GM12878 (cell line): ENCODE measurements at regions not wholly inside any gene's neighbourhood (a gene's known extent, or its start where the extent isn't known, plus 50 kb on each side); places are given as distances from the start of the nearest gene placed in this dataset.

ENCODE experiments used
- ATAC-seq: fragments of 200-7000 bp; cut with Tn5 transposase; 3 replicates; pipeline ENCODE4 v1.9.1; 2020; ENCODE audit warnings: mild to moderate bottlenecking, moderate library complexity
- BruUV-seq: library from RNA; stranded (reverse); fragments of 400-500 nt; replicated peaks from 2 replicates; lab custom pipeline; 2021; lab: Mats Ljungman, UMichigan
- CTCF ChIA-PET: fragments of 300-600 bp; sonication (Branson Sonifier 250); formaldehyde crosslinking; extraction: SDS; loops from one replicate; lab custom pipeline; 2021; ENCODE audit warnings: inconsistent platforms; lab: Yijun Ruan, JAX
- POLR2A ChIA-PET: fragments of 350-600 bp; formaldehyde crosslinking; extraction: SDS; loops from one replicate; lab custom pipeline; 2021; ENCODE audit warnings: inconsistent platforms; lab: Charles Lee
- RAD21 ChIA-PET: fragments of 300-600 bp; sonication (Branson Sonifier 250); formaldehyde crosslinking; loops from one replicate; lab custom pipeline; 2023; ENCODE audit warnings: antibody characterized with exemption; ENCODE audit not compliant: unreplicated experiment; lab: Charles Lee
- SMC1A ChIA-PET: fragments of 300-600 bp; sonication (Branson Sonifier 250); formaldehyde crosslinking; loops from one replicate; lab custom pipeline; 2023; ENCODE audit not compliant: unreplicated experiment, uncharacterized antibody; lab: Charles Lee
- DNase-seq: peaks from one replicate; pipeline ENCODE4 v3.0.0-alpha.2; 2011; ENCODE audit warnings: low read depth, low spot score
- FAIRE-seq: peaks from 3 replicates; lab custom pipeline; 2011; peaks lifted over from hg19 to GRCh38; lab: Jason Lieb, UNC
- H2AFZ ChIP-seq: 2 replicates; pipeline ENCODE4 v1.6.0; 2011; ENCODE audit warnings: low read depth, low read length, control low read depth; ENCODE audit not compliant: control insufficient read depth
- H3K27ac ChIP-seq: 2 replicates; pipeline ENCODE4 v1.5.1; 2011; ENCODE audit warnings: control low read depth; ENCODE audit not compliant: control insufficient read depth, insufficient read depth
- H3K27me3 ChIP-seq, 2 experiments: replicated peaks in 1 of 2; 2 replicates each; pipeline versions ENCODE4 v1.6.0 to v1.6.1; 2011; ENCODE audit warnings: low read length in 1 of 2; ENCODE audit not compliant: control insufficient read depth in 2 of 2, insufficient read depth in 2 of 2
- H3K36me3 ChIP-seq, 2 experiments: 2 replicates each; pipeline ENCODE4 v1.5.1; 2011; ENCODE audit warnings: low read length in 1 of 2; ENCODE audit not compliant: control insufficient read depth in 2 of 2, insufficient read depth in 2 of 2
- H3K4me1 ChIP-seq: 2 replicates; pipeline ENCODE4 v1.6.1; 2011; ENCODE audit warnings: mild to moderate bottlenecking, low read length, moderate library complexity, mixed read lengths; ENCODE audit not compliant: control insufficient read depth, insufficient read depth
- H3K4me2 ChIP-seq: 2 replicates; pipeline ENCODE4 v1.6.0; 2011; ENCODE audit warnings: control low read depth; ENCODE audit not compliant: control insufficient read depth, insufficient read depth
- H3K4me3 ChIP-seq: fragments of 200-600 bp; sonication (generic); 2 replicates; pipeline ENCODE4 v1.5.1; 2016
- H3K79me2 ChIP-seq: 2 replicates; pipeline ENCODE4 v1.6.0; 2011; ENCODE audit warnings: low read length; ENCODE audit not compliant: control insufficient read depth, insufficient read depth
- H3K9ac ChIP-seq: 2 replicates; pipeline ENCODE4 v1.8.0; 2011; ENCODE audit warnings: low read length, control low read depth, mixed read lengths; ENCODE audit not compliant: control insufficient read depth, insufficient read depth
- H3K9me3 ChIP-seq: replicated peaks from 3 replicates; pipeline ENCODE4 v1.5.1; 2011; ENCODE audit warnings: mild to moderate bottlenecking, low read length; ENCODE audit not compliant: control insufficient read depth, insufficient read depth
- H4K20me1 ChIP-seq: 2 replicates; pipeline ENCODE4 v1.6.0; 2011; ENCODE audit not compliant: control insufficient read depth, insufficient read depth
- ATF3 ChIP-seq: IDR thresholded peaks from 2 replicates; pipeline ENCODE4 v1.6.1; 2011; ENCODE audit warnings: low read depth, mild to moderate bottlenecking, low read length, moderate library complexity, borderline replicate concordance; ENCODE audit errors: extremely low read depth
- BMI1 ChIP-seq: fragments of 450-650 bp; IDR thresholded peaks from 2 replicates; pipeline ENCODE4 v1.6.1; 2016; ENCODE audit warnings: mild to moderate bottlenecking, moderate library complexity, borderline replicate concordance
- EZH2 ChIP-seq: IDR thresholded peaks from 2 replicates; pipeline ENCODE4 v1.6.1; 2012; ENCODE audit warnings: low read depth, mild to moderate bottlenecking, control low read depth, inconsistent platforms, low read length, borderline replicate concordance; ENCODE audit not compliant: control insufficient read depth
- MXI1 ChIP-seq: fragments of 150-350 bp; IDR thresholded peaks from 2 replicates; pipeline ENCODE4 v1.6.1; 2011; ENCODE audit warnings: low read depth, mild to moderate bottlenecking, inconsistent platforms, low read length, improper control_type of control experiment
- POLR2A ChIP-seq: IDR thresholded peaks from 2 replicates; pipeline ENCODE4 v1.6.1; 2011; ENCODE audit warnings: low read depth, mild to moderate bottlenecking, low read length
- RB1 ChIP-seq: fragments of 450-650 bp; formaldehyde crosslinking; IDR thresholded peaks from 2 replicates; pipeline ENCODE4 v1.6.1; 2017; ENCODE audit warnings: mild to moderate bottlenecking, borderline replicate concordance
- RBBP5 ChIP-seq: fragments of 200-600 bp; sonication (generic); conservative IDR thresholded peaks from 2 replicates; pipeline ENCODE4 v1.6.1; 2016
- SP1 ChIP-seq: IDR thresholded peaks from one replicate; pipeline ENCODE4 v1.6.1; 2011; ENCODE audit warnings: low read depth, low read length
- SPI1 ChIP-seq: IDR thresholded peaks from 2 replicates; pipeline ENCODE4 v1.6.1; 2011; ENCODE audit warnings: low read depth, mild to moderate bottlenecking, low read length, moderate library complexity, borderline replicate concordance; ENCODE audit not compliant: insufficient read depth
- SREBF1 ChIP-seq: IDR thresholded peaks from 2 replicates; pipeline ENCODE4 v1.6.1; 2012; ENCODE audit warnings: mild to moderate bottlenecking, low read length
- TAF1 ChIP-seq: IDR thresholded peaks from 2 replicates; pipeline ENCODE4 v1.6.1; 2011; ENCODE audit warnings: mild to moderate bottlenecking, low read depth, low read length, borderline replicate concordance
- WGBS: methylation state at CpG from one replicate; pipeline ENCODE4 v1.1.6; 2016; ENCODE audit warnings: low lambda C conversion rate; ENCODE audit not compliant: insufficient replicate concordance, insufficient coverage; ENCODE audit errors: missing lambda C conversion rate; 5-methylcytosine and 5-hydroxymethylcytosine counted together
- in situ Hi-C: fragments of 300-500 bp; cut with MboI; formaldehyde crosslinking; loops from 9 replicates; pipeline ENCODE4 v1.14.3; 2018; ENCODE audit warnings: mixed read lengths
- intact Hi-C: fragments of 100-400 bp; cut with micrococcal nuclease; formaldehyde crosslinking; loops from one replicate; pipeline ENCODE4 v1.14.2; 2022; ENCODE audit not compliant: unreplicated experiment

GRCh38 chr3:152218602-152219001 lies 50.1 kb upstream of the MBNL1 start:
- Histone ChIP-seq H3K4me3 (no peak overlapping the region), H3K36me3 (no peaks in the 10 kb centered on the region), H3K9ac (no peak overlapping the region), H3K9me3 (no peaks in the 10 kb centered on the region), H3K79me2 (no peaks in the 10 kb centered on the region), H3K27ac (no peak overlapping the region), H3K27me3 (no peaks in the 10 kb centered on the region), H3K4me2 (no peak overlapping the region), H3K4me1 (no peaks in the 10 kb centered on the region)
- no TSS peak for BruUV-seq
- ChIA-PET POLR2A (no interaction called here), SMC1A (interaction anchor here (1.2 to 1.9 kb wide), 4 partner anchors 15 to 54 kb away, joined by 4 to 9 read pairs (median 4); no protein-coding TSS in a partner anchor), RAD21 (interaction anchor here (2.1 kb wide), 1 partner anchor 15 kb away, joined by 7 read pairs; no protein-coding TSS in a partner anchor)
- FAIRE-seq (no peak), ATAC-seq (no peak), DNase-seq (no peak)
- intact Hi-C loops: no loop called here
- in situ Hi-C loops: no loop called here
- 88% methylated on average over 1 of the region's 1 CpG for WGBS
- no peak for TF ChIP-seq POLR2A
- TF ChIP-seq TAF1: no peak
- TF ChIP-seq BMI1: no peak
- TF ChIP-seq SPI1: no peak
- no peak for TF ChIP-seq EZH2
- TF ChIP-seq SREBF1: no peak
- TF ChIP-seq MXI1: no peak
- TF ChIP-seq ATF3: no peak
- TF ChIP-seq RB1: no peak
- no peak for TF ChIP-seq SP1
- TF ChIP-seq RBBP5: no peak
- TF ChIP-seq, all 136 proteins: peak for 0
- Histone ChIP-seq H4K20me1 (no peaks in the 10 kb centered on the region), H2AFZ (no peak overlapping the region; the same call in 1 of the 2 replicates)
- CTCF ChIA-PET: interaction anchor here (0.8 to 2.3 kb wide), 3 partner anchors 8 to 288 kb away, joined by 3 to 8 read pairs (median 3); no protein-coding TSS in a partner anchor
